Mucosa of rectum (tissue), 2 donors: ENCODE measurements at regions not wholly inside any gene's neighbourhood (a gene's known extent, or its start where the extent isn't known, plus 50 kb on each side); places are given as distances from the start of the nearest gene placed in this dataset.

Experiments used
- H3K27ac ChIP-seq, 2 donors: one replicate each; pipeline ENCODE4 v1.7.0; 2013; ENCODE audit warnings: inconsistent platforms in 2 of 2, low read depth in 2 of 2, low read length in 2 of 2
- H3K27me3 ChIP-seq, 2 donors: one replicate each; pipeline ENCODE4 v1.7.0; 2013; ENCODE audit warnings: low read length in 2 of 2; ENCODE audit not compliant: control insufficient read depth in 2 of 2, insufficient read depth in 2 of 2
- H3K36me3 ChIP-seq, 2 donors: one replicate each; pipeline ENCODE4 v1.7.0; 2013; ENCODE audit warnings: low read length in 2 of 2; ENCODE audit not compliant: control insufficient read depth in 2 of 2, insufficient read depth in 2 of 2
- H3K4me1 ChIP-seq, 2 donors: one replicate each; pipeline ENCODE4 v1.7.0; 2013; ENCODE audit warnings: low read length in 2 of 2, mild to moderate bottlenecking in 1 of 2; ENCODE audit not compliant: control insufficient read depth in 2 of 2, insufficient read depth in 2 of 2
- H3K4me3 ChIP-seq, 2 donors: one replicate each; pipeline ENCODE4 v1.7.0; 2013; ENCODE audit warnings: low read length in 2 of 2
- H3K9ac ChIP-seq, 2 donors: one replicate each; pipeline ENCODE4 v1.7.0; 2013; ENCODE audit warnings: low read length in 2 of 2, low read depth in 1 of 2, mild to moderate bottlenecking in 1 of 2
- H3K9me3 ChIP-seq, 2 donors: one replicate each; pipeline ENCODE4 v1.7.0; 2013; ENCODE audit warnings: low read length in 2 of 2; ENCODE audit not compliant: control insufficient read depth in 2 of 2
- donor health status: healthy.
- donor health status: Normal muscosa, but diverticular disease.

DNA sequence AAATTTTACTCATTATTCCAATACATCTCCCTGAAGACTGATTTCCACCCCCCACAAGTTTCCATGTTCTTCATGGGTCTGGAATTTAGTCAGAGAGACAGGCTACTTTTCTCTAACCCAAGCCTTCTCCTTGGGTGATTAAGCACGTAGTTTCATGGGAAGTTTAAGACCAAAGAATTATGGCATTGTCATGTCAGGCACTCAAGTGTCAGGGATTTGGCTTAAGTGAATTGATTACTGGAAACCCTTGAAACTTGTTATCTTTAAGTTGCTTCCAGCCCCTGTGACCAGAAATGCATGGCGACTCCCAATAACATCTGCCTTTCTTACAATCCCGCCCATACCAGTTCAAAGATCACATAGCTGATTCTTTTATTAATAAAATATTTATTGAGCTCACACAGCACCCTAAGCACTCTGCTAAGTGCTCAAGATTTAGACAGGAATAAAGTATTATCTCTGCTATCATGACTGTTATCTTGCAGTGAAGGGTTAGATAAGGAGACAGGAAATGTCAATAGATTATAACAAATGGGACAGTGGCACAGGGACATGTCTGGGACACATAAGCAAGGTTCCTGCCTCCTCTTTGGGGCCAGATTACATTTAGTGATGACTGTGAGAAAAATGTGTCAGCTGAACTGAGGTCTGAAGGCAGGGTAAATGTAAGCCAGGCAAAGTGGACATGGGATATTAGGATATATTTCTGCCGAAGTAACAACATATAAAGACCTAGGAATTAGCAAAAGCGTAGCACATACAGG lies 241.2 kb upstream of the TNC start:
- no peaks in the 10 kb centered on the region for H3K4me1 ChIP-seq
- no peak overlapping the region for H3K9ac ChIP-seq
- no peaks in the 10 kb centered on the region for H3K27me3 ChIP-seq
- no peaks in the 10 kb centered on the region for H3K36me3 ChIP-seq
- H3K27ac ChIP-seq, result no peak overlapping the region
- H3K9me3 ChIP-seq, result no peaks in the 10 kb centered on the region
- H3K4me3 ChIP-seq, result no peak overlapping the region

DNA sequence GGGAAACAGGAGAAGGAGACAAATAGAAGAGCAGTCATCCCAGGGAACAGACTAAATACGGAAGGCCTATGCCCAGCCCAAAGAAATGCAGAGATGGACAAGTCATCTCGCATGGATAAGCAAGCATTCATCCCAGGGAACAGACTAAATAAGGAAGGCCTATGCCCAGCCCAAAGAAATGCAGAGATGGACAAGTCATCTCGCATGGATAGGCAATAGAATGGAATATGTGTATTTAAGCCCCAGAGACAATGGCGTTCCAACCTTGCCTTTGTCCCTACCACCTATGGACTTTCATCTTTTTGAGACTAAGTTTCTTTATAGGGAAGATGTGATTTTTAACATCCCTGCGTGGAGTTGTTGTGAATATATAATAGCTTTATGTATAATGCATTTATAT lies 242.2 kb upstream of the TNC start:
- Histone ChIP-seq H3K36me3 (no peaks in the 10 kb centered on the region), H3K4me1 (no peaks in the 10 kb centered on the region), H3K27me3 (no peaks in the 10 kb centered on the region), H3K9me3 (no peaks in the 10 kb centered on the region), H3K27ac (no peak overlapping the region), H3K4me3 (no peak overlapping the region), H3K9ac (no peak overlapping the region)

DNA sequence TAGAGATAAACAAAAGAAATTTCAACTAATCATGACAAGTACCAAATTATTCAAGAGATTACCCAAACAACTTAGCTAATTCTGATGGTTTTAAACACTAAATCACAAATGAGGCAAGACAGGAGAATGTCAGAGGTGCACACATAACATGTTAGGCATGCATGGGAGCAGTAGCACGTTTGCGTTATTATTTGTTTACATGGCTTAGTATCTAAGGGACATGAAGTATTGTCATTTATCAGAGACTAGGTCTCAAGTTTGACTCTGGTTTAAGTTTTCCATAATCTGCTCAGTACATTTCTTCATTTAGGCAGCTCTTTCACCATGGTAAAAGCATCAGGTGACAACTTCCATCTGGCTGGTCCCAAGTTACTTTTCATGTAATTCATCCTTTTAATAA lies 244.1 kb upstream of the TNC start:
- H3K4me1 ChIP-seq, result no peaks in the 10 kb centered on the region
- no peak overlapping the region for H3K4me3 ChIP-seq
- H3K27me3 ChIP-seq, result no peaks in the 10 kb centered on the region
- no peaks in the 10 kb centered on the region for H3K36me3 ChIP-seq
- no peak overlapping the region for H3K9ac ChIP-seq
- H3K9me3 ChIP-seq, result no peaks in the 10 kb centered on the region
- no peak overlapping the region for H3K27ac ChIP-seq

DNA sequence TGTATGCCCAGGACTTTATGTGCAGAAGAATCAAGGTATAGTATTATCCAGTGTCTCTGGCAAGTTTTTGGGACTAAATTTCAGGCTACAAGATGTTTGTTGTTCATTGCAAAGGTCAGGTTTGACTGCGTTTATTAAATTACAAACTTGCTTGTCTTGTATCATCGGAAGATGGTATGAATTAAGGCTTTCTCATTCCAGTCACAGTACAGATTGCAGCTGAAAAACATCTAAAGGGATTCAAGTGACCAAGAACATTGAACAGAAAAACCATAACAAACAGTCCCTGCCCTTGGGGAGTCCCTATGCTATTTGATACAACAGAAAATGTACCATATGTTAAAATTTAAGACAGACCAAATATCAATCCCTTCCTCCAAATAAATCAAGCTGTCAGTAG lies 244.7 kb upstream of the TNC start:
- Histone ChIP-seq H3K4me1 (no peaks in the 10 kb centered on the region), H3K9ac (no peak overlapping the region), H3K27me3 (no peaks in the 10 kb centered on the region), H3K4me3 (no peak overlapping the region), H3K9me3 (no peaks in the 10 kb centered on the region), H3K36me3 (no peaks in the 10 kb centered on the region), H3K27ac (no peak overlapping the region)

DNA sequence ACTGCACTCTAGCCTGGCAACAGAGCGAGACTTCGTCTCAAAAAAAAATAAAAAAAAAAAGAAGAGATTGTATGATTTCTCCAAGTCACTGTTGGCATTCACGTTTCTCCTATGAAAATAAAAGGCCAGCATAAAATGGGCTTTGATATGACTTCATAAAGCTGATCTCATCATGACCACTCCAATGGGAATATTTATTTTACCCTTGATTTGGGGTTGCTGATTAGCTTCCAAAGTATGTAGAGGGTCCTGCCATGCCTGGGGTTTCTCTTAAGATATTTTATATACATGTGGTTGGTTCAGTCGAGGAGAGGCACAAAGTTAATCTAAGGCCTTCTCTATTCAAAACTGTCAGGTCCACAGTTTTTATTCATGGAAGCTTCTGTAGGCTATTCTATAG lies 247.0 kb upstream of the TNC start:
- Histone ChIP-seq H3K27ac (no peak overlapping the region), H3K36me3 (no peaks in the 10 kb centered on the region), H3K9me3 (no peaks in the 10 kb centered on the region), H3K27me3 (no peaks in the 10 kb centered on the region), H3K4me1 (no peaks in the 10 kb centered on the region), H3K4me3 (no peak overlapping the region), H3K9ac (no peak overlapping the region)

DNA sequence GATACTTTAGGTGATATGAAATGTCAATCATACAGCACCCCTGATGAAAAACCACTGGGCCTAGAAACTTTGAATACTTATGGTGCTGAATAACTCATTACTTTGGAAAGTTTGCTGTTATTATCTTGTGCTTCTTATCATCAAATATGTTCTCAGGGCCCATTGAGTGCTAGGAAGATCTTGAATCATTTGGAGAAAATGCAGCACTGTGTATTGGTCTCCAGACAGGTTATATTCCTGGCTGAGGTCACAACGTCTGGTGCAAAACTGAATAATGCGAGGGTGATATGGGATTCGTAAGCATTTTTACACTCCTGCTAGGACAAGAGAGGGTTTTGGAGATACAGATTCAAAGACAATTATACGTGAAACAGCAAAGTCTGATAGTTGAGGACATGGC lies 249.4 kb upstream of the TNC start:
- Histone ChIP-seq H3K36me3 (no peaks in the 10 kb centered on the region), H3K4me1 (no peaks in the 10 kb centered on the region), H3K4me3 (no peak overlapping the region)

DNA sequence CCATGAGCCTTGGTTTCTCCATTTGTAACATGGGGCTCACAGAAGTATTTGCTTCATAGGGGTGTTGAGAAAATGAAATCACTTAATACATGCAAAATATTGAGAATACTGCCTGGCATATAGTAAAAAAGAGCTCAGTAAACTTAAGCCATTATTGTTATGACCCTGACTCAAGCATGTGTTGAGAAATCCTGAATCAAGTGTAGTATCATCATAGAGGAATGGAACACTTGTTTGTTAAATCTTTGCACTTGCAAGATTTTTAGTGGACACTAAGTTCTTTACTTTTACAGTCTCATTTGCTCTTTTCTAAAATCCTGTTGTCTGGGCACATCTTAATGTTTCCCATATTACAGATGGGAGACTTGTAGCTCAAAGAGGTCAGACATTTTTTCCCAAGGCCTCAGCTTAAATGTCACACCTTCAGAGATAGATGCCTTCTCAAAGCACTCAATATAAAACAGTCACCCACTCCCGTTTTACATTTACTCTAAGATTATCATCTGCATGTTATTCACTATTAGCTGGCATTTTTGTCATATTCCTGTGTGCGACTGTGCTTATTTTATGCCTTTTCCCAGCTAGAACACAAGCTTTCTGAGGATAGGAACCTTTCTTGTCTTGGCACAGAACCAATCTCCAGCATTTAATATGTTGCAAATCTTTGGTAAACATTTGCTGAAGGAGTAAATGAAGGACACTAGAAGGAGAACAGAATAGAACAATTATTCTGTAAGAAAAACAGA lies 250.0 kb upstream of the TNC start:
- Histone ChIP-seq H3K27ac (no peak overlapping the region), H3K4me3 (no peak overlapping the region), H3K9ac (no peak overlapping the region), H3K9me3 (no peaks in the 10 kb centered on the region), H3K36me3 (no peaks in the 10 kb centered on the region), H3K27me3 (no peaks in the 10 kb centered on the region), H3K4me1 (no peaks in the 10 kb centered on the region)

More for the DNA sequence above, 249.4 kb upstream of the TNC start:
- H3K9me3 ChIP-seq, result no peaks in the 10 kb centered on the region
- no peak overlapping the region for H3K27ac ChIP-seq
- no peak overlapping the region for H3K9ac ChIP-seq
- H3K27me3 ChIP-seq, result no peaks in the 10 kb centered on the region

DNA sequence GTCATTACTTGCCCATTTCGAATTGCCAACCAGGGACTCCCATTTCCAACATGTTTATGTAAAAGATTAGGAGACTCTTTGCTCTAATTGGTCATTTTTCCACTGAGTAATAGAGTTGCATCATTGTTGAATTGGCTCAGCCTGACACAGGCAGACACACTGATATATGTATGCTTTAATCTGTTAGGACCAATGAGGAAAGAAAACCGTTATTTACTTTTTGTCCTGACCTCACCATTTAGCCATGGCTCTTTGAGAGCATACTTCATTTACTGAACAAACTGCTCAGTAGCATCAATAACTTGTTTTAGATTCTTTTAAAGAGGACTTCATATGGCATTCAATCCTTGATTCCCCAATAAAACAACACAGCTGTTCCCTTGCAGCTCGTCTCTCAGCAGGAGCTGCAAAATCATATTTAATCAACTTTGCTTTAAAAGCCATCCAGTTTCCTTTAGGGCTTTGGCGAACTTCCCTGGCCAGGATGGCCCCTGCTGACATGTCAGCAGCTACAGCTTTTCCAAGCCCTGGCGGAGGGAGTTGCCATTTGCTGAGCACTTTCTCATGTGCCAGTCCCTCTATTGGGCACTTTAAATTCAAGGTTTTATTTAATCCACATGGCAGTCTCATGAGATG lies 251.5 kb upstream of the TNC start:
- Histone ChIP-seq H3K9ac (no peak overlapping the region), H3K4me3 (no peak overlapping the region), H3K27me3 (no peaks in the 10 kb centered on the region), H3K27ac (no peak overlapping the region), H3K36me3 (no peaks in the 10 kb centered on the region), H3K4me1 (no peaks in the 10 kb centered on the region), H3K9me3 (no peaks in the 10 kb centered on the region)

DNA sequence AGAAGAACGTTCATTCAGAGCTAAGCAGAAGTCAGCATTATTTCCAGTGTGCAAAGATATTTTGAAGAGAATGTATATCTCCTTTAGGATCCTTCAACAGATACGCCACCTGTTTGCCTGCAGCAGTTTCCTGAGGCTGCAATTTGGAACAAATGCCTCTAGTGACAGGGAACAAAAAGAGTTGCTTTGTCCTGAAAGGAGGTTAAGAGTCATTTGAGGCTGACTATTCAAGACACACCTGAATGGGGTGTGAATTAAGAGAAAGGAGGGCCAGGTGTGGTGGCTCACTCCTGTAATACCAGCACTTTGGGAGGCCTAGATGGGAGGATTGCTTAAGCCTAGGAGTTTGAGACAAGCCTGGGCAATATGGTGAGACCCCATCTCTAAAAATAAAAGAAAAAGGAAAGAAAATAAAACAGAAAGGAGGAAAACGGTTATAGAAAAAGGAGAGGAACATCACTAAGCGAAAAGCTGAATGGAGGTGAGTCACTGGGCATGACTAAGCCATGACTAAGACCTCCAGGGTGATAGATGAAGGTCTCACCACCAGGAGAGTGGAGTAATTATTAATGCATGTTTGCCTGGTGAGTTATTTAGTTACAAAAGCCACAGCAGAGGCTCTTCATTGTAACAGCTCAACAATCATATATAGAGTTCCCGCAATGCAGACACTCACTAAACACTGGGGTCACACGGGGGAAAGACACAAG lies 255.2 kb upstream of the TNC start:
- no peak overlapping the region for H3K4me3 ChIP-seq
- no peaks in the 10 kb centered on the region for H3K9me3 ChIP-seq
- H3K9ac ChIP-seq, result no peak overlapping the region
- no peak overlapping the region for H3K27ac ChIP-seq
- no peaks in the 10 kb centered on the region for H3K4me1 ChIP-seq
- H3K27me3 ChIP-seq, result no peaks in the 10 kb centered on the region
- H3K36me3 ChIP-seq, result no peaks in the 10 kb centered on the region

DNA sequence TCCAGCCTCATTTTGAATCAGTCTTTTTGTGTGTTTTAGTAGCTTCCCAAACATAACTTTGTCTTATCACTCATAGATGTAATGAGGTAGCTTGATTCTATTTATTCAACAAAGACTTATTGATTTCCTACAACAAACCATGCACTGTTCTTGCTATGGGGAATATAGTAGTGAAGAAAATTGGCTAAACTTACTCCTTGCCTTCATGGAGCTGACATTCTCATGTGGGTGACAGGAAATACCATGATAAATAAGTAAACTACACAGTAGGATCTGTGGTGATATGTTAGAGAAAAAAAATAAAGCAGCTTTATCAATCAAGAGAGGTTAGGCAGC lies 255.7 kb upstream of the TNC start:
- no peaks in the 10 kb centered on the region for H3K36me3 ChIP-seq
- H3K4me3 ChIP-seq, result no peak overlapping the region
- H3K4me1 ChIP-seq, result no peaks in the 10 kb centered on the region
- H3K27me3 ChIP-seq, result no peaks in the 10 kb centered on the region
- H3K27ac ChIP-seq, result no peak overlapping the region
- H3K9me3 ChIP-seq, result no peaks in the 10 kb centered on the region
- no peak overlapping the region for H3K9ac ChIP-seq
